GM23248 (cell line): ENCODE measurements at regions not wholly inside any gene's neighbourhood (a gene's known extent, or its start where the extent isn't known, plus 50 kb on each side); places are given as distances from the start of the nearest gene placed in this dataset.

Source experiments
- EZH2 ChIP-seq: fragments of 200-600 bp; sonication (generic); IDR thresholded peaks from 2 replicates; pipeline ENCODE4 v1.6.1; 2018; ENCODE audit warnings: antibody characterized with exemption, mild to moderate bottlenecking; ENCODE audit not compliant: insufficient read depth, poor library complexity, severe bottlenecking
- EZH2phosphoT487 ChIP-seq: fragments of 200-600 bp; sonication (generic); IDR thresholded peaks from 2 replicates; pipeline ENCODE4 v1.6.1; 2018; ENCODE audit warnings: antibody characterized with exemption, moderate library complexity, mild to moderate bottlenecking, low read depth; ENCODE audit not compliant: insufficient read depth

DNA sequence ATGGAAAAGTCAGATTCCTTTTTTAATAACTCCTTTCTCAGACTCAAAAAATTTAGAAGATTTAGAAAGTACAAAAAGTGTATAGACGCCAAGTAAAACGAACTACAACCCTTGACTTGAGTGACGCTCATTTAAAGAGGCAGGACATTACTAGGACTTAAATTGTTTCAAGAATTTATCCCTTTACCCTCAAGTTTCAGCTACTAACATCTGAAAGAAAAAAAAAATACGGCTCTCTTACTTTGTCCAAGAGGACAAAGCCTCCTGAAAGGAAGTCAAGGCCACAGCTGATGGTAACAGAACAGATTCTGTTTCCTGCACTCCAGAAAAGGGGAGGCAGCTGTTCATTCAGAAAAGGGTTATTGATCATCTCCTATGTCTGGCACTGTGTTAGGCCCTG lies 57.6 kb upstream of the PKDCC start:
- TF ChIP-seq EZH2phosphoT487 (no peak), EZH2 (no peak)
